Lower leg skin (tissue), 4 donors: ENCODE measurements at regions not wholly inside any gene's neighbourhood (a gene's known extent, or its start where the extent isn't known, plus 50 kb on each side); places are given as distances from the start of the nearest gene placed in this dataset.

Source experiments
- DNase-seq, 2 donors: peaks; one replicate each; pipeline ENCODE4 v3.0.0-alpha.2; 2019; ENCODE audit warnings: low spot score in 2 of 2
- H3K4me3 ChIP-seq: fragments of 200-600 bp; sonication (generic); 2 replicates; pipeline ENCODE4 v1.5.1; 2017; ENCODE audit warnings: mild to moderate bottlenecking, low read depth; ENCODE audit not compliant: poor library complexity, severe bottlenecking
- CTCF ChIP-seq, 3 donors: fragments of 450-650 bp; IDR thresholded peaks; one replicate each; pipeline ENCODE4 v1.5.1; 2016; ENCODE audit warnings: antibody characterized with exemption in 3 of 3, mild to moderate bottlenecking in 3 of 3, moderate library complexity in 2 of 3
- POLR2A ChIP-seq, 2 donors: fragments of 450-650 bp; IDR thresholded peaks; one replicate each; pipeline ENCODE4 v1.6.1; 2016 to 2017; ENCODE audit warnings: antibody characterized with exemption in 2 of 2, mild to moderate bottlenecking in 1 of 2, moderate library complexity in 1 of 2
- WGBS, 2 donors: methylation state at CpG; one replicate each; pipeline ENCODE4 v1.1.5; 2018; 5-methylcytosine and 5-hydroxymethylcytosine counted together
- intact Hi-C: fragments of 100-400 bp; cut with DNase I; formaldehyde crosslinking; loops from one replicate; pipeline ENCODE4 v1.15.0; 2023; ENCODE audit warnings: low total_unique reads

- no peak overlapping the region for H3K4me3 ChIP-seq
- TF ChIP-seq POLR2A (IDR thresholded peaks at IDR 0.05): no peak
- no peak for TF ChIP-seq CTCF (IDR thresholded peaks at IDR 0.05)
- 49 to 62% methylated on average over 3 of the region's 3 CpGs for WGBS, 2 donors
- intact Hi-C loops: no loop called here
- DNase-seq: no peak
These were observed 1693.6 kb downstream of the EFNA5 start for GRCh38 chr5:105977163-105977562.

DNA sequence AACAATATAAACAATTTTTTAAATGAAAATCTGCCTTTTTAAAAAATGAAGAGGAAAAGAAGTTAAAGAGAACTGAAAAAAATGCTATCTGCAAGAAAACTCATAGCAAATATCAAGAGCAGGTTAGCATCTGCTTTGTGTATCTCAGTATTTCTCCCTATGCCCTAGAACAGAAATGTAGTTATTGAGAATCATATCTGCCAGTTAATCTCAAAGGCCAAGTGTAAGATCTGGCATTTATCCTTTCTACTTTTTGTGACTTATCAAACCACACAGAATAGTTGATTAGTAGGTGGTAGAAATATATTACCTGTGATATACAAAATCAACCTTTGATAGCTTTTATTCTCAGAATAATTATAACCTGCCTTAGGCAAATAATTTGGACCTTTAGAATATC lies 1699.8 kb downstream of the EFNA5 start:
- no peak for DNase-seq
- TF ChIP-seq POLR2A (IDR thresholded peaks at IDR 0.05) (no peak), CTCF (IDR thresholded peaks at IDR 0.05) (no peak)
- intact Hi-C loops: no loop called here
- no peak overlapping the region for H3K4me3 ChIP-seq

- intact Hi-C loops: no loop called here
- no peak for DNase-seq
- 84 to 90% methylated on average over 3 of the region's 3 CpGs for WGBS, 2 donors
- H3K4me3 ChIP-seq: no peak overlapping the region
- no peak for TF ChIP-seq CTCF (IDR thresholded peaks at IDR 0.05)
- TF ChIP-seq POLR2A (IDR thresholded peaks at IDR 0.05): no peak
These were observed 1701.8 kb downstream of the EFNA5 start for GRCh38 chr5:105968981-105969380.

GRCh38 chr5:105963696-105964255 lies 1707.0 kb downstream of the EFNA5 start:
- 42 to 85% methylated on average over 2 of the region's 2 CpGs for WGBS, 2 donors
- H3K4me3 ChIP-seq: no peak overlapping the region
- TF ChIP-seq POLR2A (IDR thresholded peaks at IDR 0.05) (no peak), CTCF (IDR thresholded peaks at IDR 0.05) (no peak)
- DNase-seq: no peak
- intact Hi-C loops: no loop called here

DNA sequence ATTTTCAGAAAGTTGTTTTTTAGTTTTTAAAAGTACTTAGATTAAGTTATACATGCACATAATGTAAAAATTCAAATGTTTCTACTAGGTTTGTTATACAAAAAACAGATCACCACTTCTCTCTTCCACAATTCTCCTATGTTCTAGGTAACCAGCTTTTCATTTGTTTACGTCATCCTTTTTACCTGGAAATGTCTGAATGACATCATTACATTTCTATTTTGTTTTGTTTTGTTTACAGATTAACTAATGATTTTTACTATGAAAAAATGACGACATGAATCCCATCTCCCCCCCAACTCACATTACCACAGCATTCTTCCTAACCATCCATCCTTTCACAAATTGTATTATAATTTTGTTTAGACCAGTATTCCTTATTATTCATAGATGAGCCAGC lies 1709.2 kb downstream of the EFNA5 start:
- DNase-seq: no peak
- no peak for TF ChIP-seq POLR2A (IDR thresholded peaks at IDR 0.05)
- TF ChIP-seq CTCF (IDR thresholded peaks at IDR 0.05): no peak
- 81 to 87% methylated on average over 2 of the region's 2 CpGs for WGBS, 2 donors
- intact Hi-C loops: no loop called here
- no peak overlapping the region for H3K4me3 ChIP-seq

DNA sequence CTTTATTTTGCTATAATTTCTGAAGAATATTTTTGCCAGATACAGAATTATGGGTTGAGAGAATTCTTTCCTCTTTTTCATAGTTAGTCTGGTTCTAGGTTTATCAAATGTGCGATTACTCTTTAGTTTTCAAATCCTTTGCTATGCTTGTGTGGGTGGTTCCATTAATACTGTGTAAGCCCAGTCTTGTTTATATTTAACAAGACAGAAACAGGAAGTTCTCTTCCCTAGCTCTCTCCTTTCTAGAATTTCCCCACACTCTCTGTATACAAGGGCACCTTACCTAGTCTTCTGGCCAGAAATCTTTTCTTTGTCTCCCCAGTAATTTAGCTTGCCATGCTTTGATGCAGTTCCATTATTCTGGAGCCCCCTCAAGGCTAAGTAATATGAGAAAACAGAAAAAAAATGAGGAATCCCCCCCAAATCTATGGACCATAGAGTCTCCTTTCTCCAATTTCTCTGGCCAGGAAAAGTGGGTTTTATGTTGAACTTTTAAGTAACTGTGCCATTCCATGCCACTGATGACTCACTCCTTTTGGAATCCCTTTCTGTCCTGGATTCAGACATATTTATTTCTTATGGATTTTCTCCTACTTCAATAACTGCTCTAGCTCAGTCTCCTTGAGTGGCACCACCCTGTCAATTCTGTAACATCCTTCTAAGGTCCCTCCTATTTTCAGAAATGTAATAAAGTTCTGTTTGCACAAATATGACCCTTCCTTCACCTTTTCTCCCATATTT lies 1714.1 kb downstream of the EFNA5 start:
- WGBS, 2 donors: 89 to 91% methylated on average over 1 of the region's 1 CpG
- no peak for TF ChIP-seq POLR2A (IDR thresholded peaks at IDR 0.05)
- no peak for TF ChIP-seq CTCF (IDR thresholded peaks at IDR 0.05)
- no peak for DNase-seq

More for the DNA sequence above, 1714.1 kb downstream of the EFNA5 start:
- no peak overlapping the region for H3K4me3 ChIP-seq
- intact Hi-C loops: no loop called here
